A549 (cell line): ENCODE measurements at regions not wholly inside any gene's neighbourhood (a gene's known extent, or its start where the extent isn't known, plus 50 kb on each side); places are given as distances from the start of the nearest gene placed in this dataset.
"Not testable (repeated sequence)": the region's sequence is repeated elsewhere in the genome, so short reads cannot be mapped to it uniquely, and the experiment has no call there.

Experiments used
- ATAC-seq, 2 experiments: fragments of 200-7000 bp in 1 of 2; fragments of >200 bp in 1 of 2; cut with Nextera tagmentation in 1 of 2; cut with Tn5 transposase in 1 of 2; 3 replicates each; pipeline versions ENCODE4 v1.8.0 to v1.9.1; 2018 to 2020; ENCODE audit warnings: mild to moderate bottlenecking in 1 of 2, moderate library complexity in 1 of 2
- CTCF ChIA-PET: fragments of 300-600 bp; sonication (Branson Sonifier 250); formaldehyde crosslinking; extraction: SDS; loops from one replicate; lab custom pipeline; 2021; ENCODE audit warnings: antibody characterized with exemption, inconsistent platforms; lab: Yijun Ruan, JAX
- POLR2A ChIA-PET: fragments of 350-600 bp; formaldehyde crosslinking; extraction: SDS; loops from one replicate; lab custom pipeline; 2021; ENCODE audit warnings: antibody characterized with exemption, inconsistent platforms; lab: Yijun Ruan, JAX
- DNase-seq, 2 experiments: peaks; one replicate each; pipeline versions ENCODE4 v3.0.0 to v3.0.0-alpha.2; 2011 to 2016; ENCODE audit warnings: low read depth in 1 of 2, low spot score in 1 of 2
- FAIRE-seq: peaks from 2 replicates; lab custom pipeline; 2011; peaks lifted over from hg19 to GRCh38; lab: Jason Lieb, UNC
- H3K27ac ChIP-seq, 2 experiments: fragments of >200 bp; sonication (Bioruptor Twin); formaldehyde crosslinking; 3 replicates each; pipeline ENCODE4 v1.5.1; 2016 to 2017
- H3K4me1 ChIP-seq: fragments of >200 bp; sonication (Bioruptor Twin); formaldehyde crosslinking; 3 replicates; pipeline ENCODE4 v1.6.1; 2016
- H3K4me2 ChIP-seq: fragments of >200 bp; sonication (Bioruptor Twin); formaldehyde crosslinking; 3 replicates; pipeline ENCODE4 v1.6.1; 2016
- H3K4me3 ChIP-seq: fragments of >200 bp; sonication (Bioruptor Twin); formaldehyde crosslinking; 3 replicates; pipeline ENCODE4 v1.5.1; 2016
- H3K9me3 ChIP-seq: fragments of >200 bp; sonication (Bioruptor Twin); formaldehyde crosslinking; 3 replicates; pipeline ENCODE4 v1.6.1; 2016
- WGBS: methylation state at CpG from one replicate; pipeline ENCODE4 v1.1.6; 2017; ENCODE audit errors: missing lambda C conversion rate; 5-methylcytosine and 5-hydroxymethylcytosine counted together

- FAIRE-seq, CTCF ChIA-PET, H3K9me3 ChIP-seq, ATAC-seq, H3K27ac ChIP-seq, DNase-seq, H3K4me1 ChIP-seq, H3K4me3 ChIP-seq, H3K4me2 ChIP-seq, POLR2A ChIA-PET: not testable (repeated sequence)
- no CpG with 5 or more reads among the region's 20 CpGs for WGBS
Observed at GRCh38 chr21:5107637-5108036, 5413.7 kb upstream of the TPTE start.

- peak in 1 of 2 experiments; percentile 58; a peak in 3 of 6 replicates for ATAC-seq
- H3K9me3 ChIP-seq, POLR2A ChIA-PET, H3K27ac ChIP-seq, H3K4me1 ChIP-seq, H3K4me2 ChIP-seq, CTCF ChIA-PET, H3K4me3 ChIP-seq, FAIRE-seq, DNase-seq: not testable (repeated sequence)
- no CpG with 5 or more reads among the region's 19 CpGs for WGBS
Observed at GRCh38 chr21:5108048-5108775, 5413.2 kb upstream of the TPTE start.

- H3K4me1 ChIP-seq, DNase-seq, FAIRE-seq, CTCF ChIA-PET, H3K4me2 ChIP-seq, H3K27ac ChIP-seq, POLR2A ChIA-PET, ATAC-seq, H3K4me3 ChIP-seq, H3K9me3 ChIP-seq: not testable (repeated sequence)
- 60% methylated on average over 1 of the region's 10 CpGs for WGBS
Observed at GRCh38 chr21:5111197-5111596, 5410.2 kb upstream of the TPTE start.

GRCh38 chr21:5113092-5113491 lies 5408.3 kb upstream of the TPTE start:
- H3K4me1 ChIP-seq, FAIRE-seq, H3K9me3 ChIP-seq, CTCF ChIA-PET, H3K27ac ChIP-seq, H3K4me2 ChIP-seq, POLR2A ChIA-PET, ATAC-seq, H3K4me3 ChIP-seq, DNase-seq: not testable (repeated sequence)
- no CpG with 5 or more reads among the region's 10 CpGs for WGBS

- peak; percentile 77 to 85 for ATAC-seq
- FAIRE-seq, POLR2A ChIA-PET: not testable (repeated sequence)
Observed at GRCh38 chr21:5114468-5114867, 5406.9 kb upstream of the TPTE start.

GRCh38 chr21:5114893-5115645 lies 5406.3 kb upstream of the TPTE start:
- WGBS = 100% methylated on average over 1 of the region's 24 CpGs
- DNase-seq, H3K4me2 ChIP-seq, H3K27ac ChIP-seq, H3K4me3 ChIP-seq, H3K9me3 ChIP-seq, H3K4me1 ChIP-seq, CTCF ChIA-PET, FAIRE-seq, POLR2A ChIA-PET: not testable (repeated sequence)
- ATAC-seq = peak; percentile 23 to 27; a peak in 3 of 6 replicates

More at GRCh38 chr21:5114468-5114867, 5406.9 kb upstream of the TPTE start:
- H3K4me3 ChIP-seq, H3K9me3 ChIP-seq, H3K4me1 ChIP-seq, DNase-seq, H3K4me2 ChIP-seq, H3K27ac ChIP-seq, CTCF ChIA-PET: not testable (repeated sequence)
- WGBS = no CpG with 5 or more reads among the region's 8 CpGs

DNA sequence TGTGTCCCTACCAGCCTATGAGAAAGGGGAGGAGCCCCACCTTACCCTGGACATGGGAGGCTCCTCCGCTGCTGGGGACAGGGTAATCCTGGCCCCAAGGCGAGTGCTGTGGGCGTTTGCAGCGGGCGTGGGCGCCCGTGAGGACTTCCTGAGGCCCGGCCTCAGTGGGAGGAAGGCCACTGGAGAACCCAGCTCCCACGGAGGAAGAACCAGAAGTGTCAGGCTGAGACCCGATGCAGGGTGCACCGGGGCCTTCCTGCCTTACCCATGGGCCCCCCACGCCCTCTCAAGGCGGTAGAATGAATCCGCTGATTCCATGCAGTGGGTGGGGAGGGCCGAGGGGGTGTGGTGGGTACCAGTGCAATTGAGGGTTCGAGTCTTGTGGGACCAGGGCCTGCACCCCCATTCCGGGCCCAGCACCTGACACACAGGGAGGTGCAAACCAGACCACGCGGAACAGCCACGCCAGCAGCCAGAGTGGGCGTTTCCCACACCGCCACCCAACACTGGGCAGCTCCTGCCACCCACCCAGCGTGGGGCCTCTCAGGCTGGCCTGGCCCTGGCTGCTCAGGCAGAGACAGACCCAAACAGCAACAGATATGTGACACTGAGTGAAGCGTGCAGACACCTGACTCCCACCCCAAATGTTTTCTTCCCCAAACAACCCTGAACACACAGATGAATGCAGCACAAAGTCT lies 5405.6 kb upstream of the TPTE start:
- H3K9me3 ChIP-seq, CTCF ChIA-PET, DNase-seq, H3K4me3 ChIP-seq, H3K4me1 ChIP-seq, H3K27ac ChIP-seq, FAIRE-seq, H3K4me2 ChIP-seq, POLR2A ChIA-PET: not testable (repeated sequence)
- 83% methylated on average over 8 of the region's 24 CpGs for WGBS
- peak; percentile 9 to 15; a peak in 2 of 6 replicates for ATAC-seq

DNA sequence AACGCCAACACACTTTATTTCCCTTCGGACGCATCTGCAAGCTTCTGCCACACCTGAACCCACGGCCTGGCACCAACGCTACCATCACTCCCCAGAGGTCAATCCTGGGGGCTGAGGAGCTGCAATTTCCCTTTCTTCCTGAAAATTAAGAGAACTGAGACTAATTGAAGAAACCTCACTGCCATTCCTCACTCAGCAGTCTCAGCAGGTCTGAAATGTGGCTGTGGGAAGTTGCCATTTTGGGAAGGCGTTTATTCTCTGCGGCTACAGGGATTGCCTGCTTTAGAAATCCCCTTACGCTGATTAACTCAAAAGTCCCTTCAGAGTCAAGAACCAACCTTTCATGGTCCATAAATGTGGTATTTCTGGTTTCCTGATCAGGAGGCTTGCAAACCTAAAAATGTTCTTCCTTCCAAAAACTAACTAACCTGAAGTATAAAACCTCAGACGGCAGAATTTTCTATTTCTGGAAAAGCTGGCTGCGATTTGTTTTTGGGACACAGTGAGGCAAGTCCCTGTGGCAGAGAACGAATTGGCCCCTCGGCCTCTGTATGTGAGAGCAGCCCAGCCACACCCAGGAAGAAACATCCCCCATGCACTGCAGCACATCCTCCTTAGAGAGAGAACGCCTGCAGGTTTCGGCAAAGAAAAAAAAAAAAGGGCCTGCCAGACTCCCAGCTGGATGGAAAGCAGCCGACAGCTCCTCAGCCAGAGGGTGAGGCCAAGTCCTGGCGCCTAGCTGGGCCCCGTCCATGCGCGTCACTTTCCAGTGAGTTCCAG lies 5404.8 kb upstream of the TPTE start:
- CTCF ChIA-PET, H3K9me3 ChIP-seq, H3K4me1 ChIP-seq, DNase-seq, H3K4me3 ChIP-seq, ATAC-seq, POLR2A ChIA-PET, H3K4me2 ChIP-seq, H3K27ac ChIP-seq, FAIRE-seq: not testable (repeated sequence)
- WGBS = 72% methylated on average over 2 of the region's 19 CpGs

DNA sequence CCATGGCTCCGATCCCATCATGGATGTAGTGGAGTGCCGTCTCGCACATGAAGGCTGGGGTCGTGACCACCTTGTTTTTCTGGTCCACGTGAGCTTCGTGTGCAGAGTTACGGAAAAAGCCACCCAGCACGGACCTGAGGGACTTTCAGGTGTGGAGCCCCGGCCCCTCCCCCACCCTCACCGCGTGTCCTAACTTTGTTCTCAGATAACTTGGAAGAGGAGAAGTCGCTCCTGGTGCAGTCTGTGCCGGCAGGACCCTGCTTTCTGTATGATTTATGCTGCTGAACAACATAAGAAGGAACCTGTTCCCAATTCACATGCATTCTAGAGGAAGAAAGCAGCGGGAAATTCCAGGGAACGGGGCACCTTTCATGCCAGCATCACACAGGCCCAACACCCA lies 5404.2 kb upstream of the TPTE start:
- H3K4me1 ChIP-seq, H3K9me3 ChIP-seq, H3K4me3 ChIP-seq, FAIRE-seq, H3K27ac ChIP-seq, POLR2A ChIA-PET, ATAC-seq, DNase-seq, H3K4me2 ChIP-seq, CTCF ChIA-PET: not testable (repeated sequence)
- 80% methylated on average over 1 of the region's 15 CpGs for WGBS

GRCh38 chr21:5117666-5118295 lies 5403.6 kb upstream of the TPTE start:
- H3K27ac ChIP-seq, H3K4me2 ChIP-seq, DNase-seq, POLR2A ChIA-PET, H3K4me1 ChIP-seq, FAIRE-seq, H3K9me3 ChIP-seq, CTCF ChIA-PET, H3K4me3 ChIP-seq: not testable (repeated sequence)
- peak in 1 of 2 experiments; percentile 13; a peak in 2 of 6 replicates for ATAC-seq
- no CpG with 5 or more reads among the region's 17 CpGs for WGBS
